Right lobe of liver (tissue), 6 donors: ENCODE measurements at regions not wholly inside any gene's neighbourhood (a gene's known extent, or its start where the extent isn't known, plus 50 kb on each side); places are given as distances from the start of the nearest gene placed in this dataset.

ENCODE experiments used
- ATAC-seq, 4 donors: fragments of 200-7000 bp; cut with Tn5 transposase; one replicate each; pipeline ENCODE4 v1.9.1; 2020; ENCODE audit warnings: mild to moderate bottlenecking in 4 of 4, moderate library complexity in 4 of 4
- DNase-seq, 3 donors: peaks; one replicate each; pipeline ENCODE4 v3.0.0-alpha.2; 2020
- H3K27ac ChIP-seq, 3 donors: fragments of 200-600 bp; one replicate each; pipeline ENCODE4 v1.8.0; 2022
- H3K27me3 ChIP-seq, 2 donors: fragments of 200-600 bp; one replicate each; pipeline ENCODE4 v1.8.0; 2022
- H3K36me3 ChIP-seq, 4 donors: fragments of 200-600 bp; sonication (generic) in 1 of 4; one replicate each; pipeline versions ENCODE4 v1.5.1 to v1.8.0; 2017 to 2022; ENCODE audit warnings: control low read depth in 1 of 4
- H3K4me1 ChIP-seq, 4 donors: fragments of 200-600 bp; sonication (generic) in 1 of 4; one replicate each; pipeline versions ENCODE4 v1.5.1 to v1.8.0; 2017 to 2022; ENCODE audit warnings: control low read depth in 1 of 4
- H3K4me3 ChIP-seq, 3 donors: fragments of 200-600 bp; one replicate each; pipeline ENCODE4 v1.8.0; 2022
- H3K9me3 ChIP-seq, 4 donors: fragments of 200-600 bp; sonication (generic) in 1 of 4; one replicate each; pipeline versions ENCODE4 v1.5.1 to v1.8.0; 2017 to 2022; ENCODE audit warnings: control low read depth in 1 of 4
- CTCF ChIP-seq, 4 donors: fragments of 200-600 bp in 3 of 4; fragments of 450-650 bp in 1 of 4; IDR thresholded peaks; one replicate each; pipeline versions ENCODE4 v1.5.1 to v1.8.0; 2016 to 2022; ENCODE audit warnings: antibody characterized with exemption in 4 of 4, mild to moderate bottlenecking in 2 of 4
- POLR2A ChIP-seq: fragments of 450-650 bp; IDR thresholded peaks from one replicate; pipeline ENCODE4 v1.6.1; 2017; ENCODE audit warnings: antibody characterized with exemption, mild to moderate bottlenecking
- WGBS: methylation state at CpG from one replicate; pipeline ENCODE4 v1.1.6; 2018; ENCODE audit warnings: low coverage, low lambda C conversion rate; ENCODE audit not compliant: insufficient coverage; ENCODE audit errors: missing lambda C conversion rate; 5-methylcytosine and 5-hydroxymethylcytosine counted together
- intact Hi-C, 2 donors: fragments of 100-400 bp; cut with DNase I; formaldehyde crosslinking; loops; one replicate each; pipeline versions ENCODE4 v1.11.2 to v1.14.1; 2022
- donor health status: DM: no; HTN: yes; CAD: no.
- donor health status: DM: no; HTN: no; CAD: no.
- donor health status: DM: no; HTN: no; CAD: no.
- donor health status: DM: no; HTN: yes; CAD: no.
- donor health status: DM: no; HTN: yes; CAD: no.

DNA sequence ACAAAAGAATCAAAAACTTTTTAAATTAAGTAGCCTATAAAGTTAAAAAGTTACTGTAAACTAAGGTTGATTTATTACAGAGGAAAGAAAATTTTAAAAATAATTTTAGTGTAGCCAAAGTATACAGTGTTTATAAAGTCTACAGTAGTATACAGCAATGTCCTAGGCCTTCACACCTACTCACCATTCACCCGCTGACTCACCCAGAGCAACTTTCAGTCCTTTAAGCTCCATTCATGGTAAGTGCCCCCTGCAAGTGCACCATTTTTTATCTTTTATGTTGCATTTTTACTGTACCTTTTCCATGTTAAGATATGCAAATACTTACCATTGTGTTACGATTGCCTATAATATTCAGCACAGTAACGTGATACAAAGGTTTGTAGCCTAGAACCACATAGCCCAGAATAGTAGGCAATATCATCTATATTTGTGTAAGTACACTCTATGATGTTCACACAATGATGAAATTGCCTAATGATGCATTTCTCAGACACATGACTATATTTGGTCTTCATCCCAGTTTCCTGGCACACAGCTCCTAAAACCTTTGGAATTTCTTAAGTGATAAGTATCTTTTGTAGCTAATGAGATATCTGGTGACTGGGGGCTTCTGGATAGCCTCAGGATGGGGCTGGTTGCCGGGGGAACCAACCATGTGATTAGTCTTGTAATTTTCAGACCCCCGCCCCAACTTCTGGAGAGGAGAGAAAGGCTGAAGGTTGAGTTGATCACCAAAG lies 111.0 kb downstream of the MRPL14 start:
- intact Hi-C loops, result loop anchor here in 1 of 2 donors (10.0 kb wide), 1 partner anchor 48 kb away; no protein-coding TSS in a partner anchor
- 92% methylated on average over 3 of the region's 5 CpGs for WGBS
- Histone ChIP-seq H3K27me3 (no peaks in the 10 kb centered on the region), H3K36me3 (no peaks in the 10 kb centered on the region), H3K9me3 (no peaks in the 10 kb centered on the region), H3K4me3 (no peak overlapping the region), H3K4me1 (no peaks in the 10 kb centered on the region), H3K27ac (no peak overlapping the region)
- no peak for TF ChIP-seq POLR2A
- no peak for TF ChIP-seq CTCF (IDR thresholded peaks at IDR 0.05)
- ATAC-seq, result peak in 1 of 4 donors; percentile 11
- DNase-seq, result no peak

- H3K27ac ChIP-seq, result no peak overlapping the region
- ATAC-seq (peak in 1 of 4 donors; percentile 60), DNase-seq (no peak)
- H3K36me3 ChIP-seq, result no peaks in the 10 kb centered on the region
- H3K9me3 ChIP-seq, result no peaks in the 10 kb centered on the region
- H3K4me1 ChIP-seq, result no peaks in the 10 kb centered on the region
- H3K27me3 ChIP-seq, result no peaks in the 10 kb centered on the region
- intact Hi-C loops, result loop anchor here in 1 of 2 donors (10.0 kb wide), 1 partner anchor 53 kb away; no protein-coding TSS in a partner anchor
- H3K4me3 ChIP-seq, result no peak overlapping the region
- WGBS, result 47% methylated on average over 2 of the region's 3 CpGs
- no peak for TF ChIP-seq POLR2A
- no peak for TF ChIP-seq CTCF (IDR thresholded peaks at IDR 0.05)
These were observed 115.2 kb downstream of the MRPL14 start for GRCh38 chr6:44012078-44012493.

DNA sequence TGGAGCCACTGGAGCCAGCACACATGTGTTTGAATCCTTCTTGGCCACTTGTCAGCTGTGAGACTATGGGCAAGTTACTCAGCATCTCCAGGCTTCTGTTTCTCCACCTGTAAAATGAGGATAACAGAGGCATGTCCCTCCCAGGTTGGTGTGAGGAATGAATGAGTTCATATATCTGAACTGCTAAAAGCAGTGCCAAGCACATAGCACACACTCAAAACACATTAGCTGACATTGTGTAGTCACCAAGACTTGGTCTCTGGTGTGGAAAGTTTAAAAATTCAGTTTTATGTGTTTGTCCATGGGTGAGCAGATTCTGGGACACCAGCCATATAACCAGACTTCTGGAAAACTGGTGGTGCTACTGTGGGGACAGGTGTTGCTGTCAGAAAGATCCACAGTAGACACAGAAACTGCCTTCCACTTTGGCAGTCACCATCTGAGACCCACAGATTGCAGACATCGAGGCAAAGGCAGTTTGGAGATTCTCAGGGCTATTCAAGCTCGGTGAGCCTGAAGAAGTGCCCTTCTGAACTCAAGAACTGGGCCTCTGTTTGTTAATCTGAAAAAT lies 115.8 kb downstream of the MRPL14 start:
- no peaks in the 10 kb centered on the region for H3K4me1 ChIP-seq
- H3K27ac ChIP-seq, result no peak overlapping the region
- DNase-seq (no peak), ATAC-seq (no peak)
- H3K36me3 ChIP-seq, result no peaks in the 10 kb centered on the region
- intact Hi-C loops, result loop anchor here in 1 of 2 donors (10.0 kb wide), 1 partner anchor 53 kb away; no protein-coding TSS in a partner anchor
- H3K9me3 ChIP-seq, result no peaks in the 10 kb centered on the region
- no peak overlapping the region for H3K4me3 ChIP-seq
- WGBS, result no CpG with 5 or more reads among the region's 2 CpGs
- TF ChIP-seq POLR2A (no peak), CTCF (IDR thresholded peaks at IDR 0.05) (no peak)
- H3K27me3 ChIP-seq, result no peaks in the 10 kb centered on the region

- WGBS, result 84% methylated on average over 2 of the region's 11 CpGs
- TF ChIP-seq CTCF (IDR thresholded peaks at IDR 0.05) (no peak), POLR2A (no peak)
- Histone ChIP-seq H3K27ac (no peak overlapping the region), H3K36me3 (no peaks in the 10 kb centered on the region), H3K4me3 (no peak overlapping the region), H3K27me3 (no peaks in the 10 kb centered on the region), H3K4me1 (no peaks in the 10 kb centered on the region), H3K9me3 (no peaks in the 10 kb centered on the region)
- DNase-seq (peak in 1 of 3 donors; percentile 48), ATAC-seq (peak in 1 of 4 donors; percentile 52)
- intact Hi-C loops, result loop anchor here in 1 of 2 donors (10.0 kb wide), 1 partner anchor 54 kb away; no protein-coding TSS in a partner anchor
These were observed 116.6 kb downstream of the MRPL14 start for GRCh38 chr6:44010411-44011349.
